H9 (cell line): ENCODE measurements at regions not wholly inside any gene's neighbourhood (a gene's known extent, or its start where the extent isn't known, plus 50 kb on each side); places are given as distances from the start of the nearest gene placed in this dataset.

Experiments used
- DNase-seq: peaks from one replicate; pipeline ENCODE4 v3.0.0-alpha.2; 2017
- H2AFZ ChIP-seq: one replicate; pipeline ENCODE4 v1.6.1; 2013; ENCODE audit warnings: mild to moderate bottlenecking, low read length, control low read depth, moderate library complexity
- H2AK5ac ChIP-seq: 2 replicates; pipeline ENCODE4 v1.6.1; 2013; ENCODE audit warnings: low read length, control low read depth, mixed read lengths; ENCODE audit not compliant: insufficient read length
- H2BK120ac ChIP-seq: one replicate; pipeline ENCODE4 v1.6.1; 2013; ENCODE audit warnings: low read depth, mild to moderate bottlenecking, low read length, control low read depth, inconsistent platforms; ENCODE audit not compliant: poor library complexity, severe bottlenecking
- H2BK12ac ChIP-seq: 2 replicates; pipeline ENCODE4 v1.6.1; 2013; ENCODE audit warnings: low read length, control low read depth, mixed read lengths, low read depth; ENCODE audit not compliant: insufficient read length
- H2BK15ac ChIP-seq: 2 replicates; pipeline ENCODE4 v1.6.1; 2013; ENCODE audit warnings: low read depth, low read length, control low read depth
- H2BK20ac ChIP-seq: one replicate; pipeline ENCODE4 v1.6.1; 2013; ENCODE audit warnings: low read depth, mild to moderate bottlenecking, low read length, control low read depth, inconsistent platforms; ENCODE audit not compliant: poor library complexity, severe bottlenecking
- H2BK5ac ChIP-seq: 2 replicates; pipeline ENCODE4 v1.6.1; 2013; ENCODE audit warnings: low read length, control low read depth, mixed read lengths; ENCODE audit not compliant: insufficient read length
- H3K14ac ChIP-seq: 2 replicates; pipeline ENCODE4 v1.6.1; 2013; ENCODE audit warnings: low read length, control low read depth; ENCODE audit not compliant: insufficient read depth
- H3K18ac ChIP-seq: 2 replicates; pipeline ENCODE4 v1.6.1; 2013; ENCODE audit warnings: low read depth, mild to moderate bottlenecking, mixed read lengths, low read length, control low read depth; ENCODE audit not compliant: insufficient read length
- H3K23ac ChIP-seq: 2 replicates; pipeline ENCODE4 v1.6.1; 2013; ENCODE audit warnings: low read length, control low read depth, mixed read lengths, low read depth; ENCODE audit not compliant: insufficient read length
- H3K23me2 ChIP-seq: 2 replicates; pipeline ENCODE4 v1.6.1; 2013; ENCODE audit warnings: low read depth, mild to moderate bottlenecking, mixed read lengths, low read length, control low read depth; ENCODE audit not compliant: insufficient read length, poor library complexity, severe bottlenecking
- H3K27ac ChIP-seq: 2 replicates; pipeline ENCODE4 v1.5.1; 2013; ENCODE audit warnings: low read length, control low read depth, mixed read lengths, low read depth; ENCODE audit not compliant: insufficient read length
- H3K27me3 ChIP-seq: 2 replicates; pipeline ENCODE4 v1.6.1; 2013; ENCODE audit warnings: low read length, control low read depth, inconsistent platforms; ENCODE audit not compliant: insufficient read depth
- H3K4ac ChIP-seq: 2 replicates; pipeline ENCODE4 v1.6.1; 2013; ENCODE audit warnings: low read depth, mild to moderate bottlenecking, control low read depth, inconsistent platforms, low read length, moderate library complexity
- H3K4me1 ChIP-seq: 2 replicates; pipeline ENCODE4 v1.6.1; 2013; ENCODE audit warnings: low read length, control low read depth, inconsistent platforms; ENCODE audit not compliant: insufficient read depth
- H3K4me2 ChIP-seq: 2 replicates; pipeline ENCODE4 v1.6.1; 2013; ENCODE audit warnings: low read length, control low read depth, mixed read lengths; ENCODE audit not compliant: insufficient read length, insufficient read depth
- H3K56ac ChIP-seq: 2 replicates; pipeline ENCODE4 v1.6.1; 2013; ENCODE audit warnings: low read depth, mild to moderate bottlenecking, mixed read lengths, low read length, control low read depth; ENCODE audit not compliant: insufficient read length
- H3K79me1 ChIP-seq: 2 replicates; pipeline ENCODE4 v1.6.1; 2013; ENCODE audit warnings: low read depth, mild to moderate bottlenecking, moderate library complexity, low read length, control low read depth, inconsistent platforms; ENCODE audit not compliant: insufficient read depth, poor library complexity, severe bottlenecking
- H3K79me2 ChIP-seq: 2 replicates; pipeline ENCODE4 v1.6.1; 2013; ENCODE audit warnings: low read length, control low read depth, inconsistent platforms; ENCODE audit not compliant: insufficient read depth
- H3K9ac ChIP-seq: 2 replicates; pipeline ENCODE4 v1.6.1; 2013; ENCODE audit warnings: low read length, control low read depth, mixed read lengths; ENCODE audit not compliant: insufficient read length; ENCODE audit errors: extremely low read depth
- H3K9me3 ChIP-seq: one replicate; pipeline ENCODE4 v1.6.1; 2013; ENCODE audit warnings: low read depth, low read length, inconsistent platforms; ENCODE audit not compliant: control insufficient read depth
- H3T11ph ChIP-seq: one replicate; pipeline ENCODE4 v1.6.1; 2013; ENCODE audit warnings: mild to moderate bottlenecking, low read length, control low read depth, inconsistent platforms
- H4K20me1 ChIP-seq: one replicate; pipeline ENCODE4 v1.6.1; 2013; ENCODE audit not compliant: control insufficient read depth, insufficient read length, insufficient read depth
- H4K5ac ChIP-seq: 2 replicates; pipeline ENCODE4 v1.6.1; 2013; ENCODE audit warnings: low read depth, mild to moderate bottlenecking, mixed read lengths, low read length, control low read depth; ENCODE audit not compliant: insufficient read length
- H4K8ac ChIP-seq: replicated peaks from 2 replicates; pipeline ENCODE4 v1.6.1; 2013; ENCODE audit warnings: low read length, control low read depth, mixed read lengths, low read depth; ENCODE audit not compliant: insufficient read length
- H4K91ac ChIP-seq: 2 replicates; pipeline ENCODE4 v1.6.1; 2013; ENCODE audit warnings: low read depth, mild to moderate bottlenecking, moderate library complexity, mixed read lengths, low read length, control low read depth; ENCODE audit not compliant: insufficient read length
- H3K27ac Mint-ChIP-seq, 3 experiments: 2 replicates in 2 of 3; 3 replicates in 1 of 3; pipeline ENCODE4 v1.8.0; 2020 to 2021; ENCODE audit warnings: mixed read lengths in 3 of 3, mild to moderate bottlenecking in 1 of 3, moderate library complexity in 1 of 3
- H3K27me3 Mint-ChIP-seq: 2 replicates; pipeline ENCODE4 v1.8.0; 2021; ENCODE audit warnings: low read depth, mild to moderate bottlenecking, moderate library complexity, mixed read lengths
- H3K36me3 Mint-ChIP-seq, 3 experiments: 2 replicates in 2 of 3; 3 replicates in 1 of 3; pipeline ENCODE4 v1.8.0; 2020 to 2021; ENCODE audit warnings: low read depth in 3 of 3, mixed read lengths in 3 of 3; ENCODE audit not compliant: insufficient read depth in 1 of 3
- H3K4me1 Mint-ChIP-seq, 2 experiments: 2 replicates each; pipeline ENCODE4 v1.8.0; 2020; ENCODE audit warnings: mixed read lengths in 2 of 2
- H3K4me3 Mint-ChIP-seq, 2 experiments: 2 replicates in 1 of 2; 3 replicates in 1 of 2; pipeline ENCODE4 v1.8.0; 2020 to 2021; ENCODE audit warnings: mild to moderate bottlenecking in 2 of 2, mixed read lengths in 2 of 2, moderate library complexity in 1 of 2
- H3K9me3 Mint-ChIP-seq, 2 experiments: 2 replicates in 1 of 2; 3 replicates in 1 of 2; pipeline ENCODE4 v1.8.0; 2020; ENCODE audit warnings: mild to moderate bottlenecking in 2 of 2, mixed read lengths in 2 of 2, moderate library complexity in 1 of 2
- CTCF ChIP-seq: fragments of 200-600 bp; sonication (generic); conservative IDR thresholded peaks from 3 replicates; pipeline ENCODE4 v1.8.0; 2021; ENCODE audit warnings: antibody characterized with exemption, mild to moderate bottlenecking
- WGBS: extraction: QIAGEN DNeasy Blood & Tissue Kit; methylation state at CpG from one replicate; pipeline ENCODE4 v1.1.7; 2013; ENCODE audit warnings: missing lambda C conversion rate, low lambda C conversion rate, mixed read lengths; ENCODE audit not compliant: insufficient read length; ENCODE audit errors: extremely low coverage; 5-methylcytosine and 5-hydroxymethylcytosine counted together

GRCh38 chr14:87066221-87066817 lies 926.7 kb downstream of the GALC start:
- Mint-ChIP-seq H3K9me3 (no peaks in the 10 kb centered on the region), H3K27ac (no peak overlapping the region; a peak in 1 of 7 replicates), H3K27me3 (no peaks in the 10 kb centered on the region), H3K36me3 (no peaks in the 10 kb centered on the region), H3K4me1 (no peaks in the 10 kb centered on the region), H3K4me3 (no peak overlapping the region)
- no peaks in the 10 kb centered on the region for H3K79me1 ChIP-seq
- no peaks in the 10 kb centered on the region for H4K20me1 ChIP-seq
- no peak for DNase-seq
- no peaks in the 10 kb centered on the region for H3K27me3 ChIP-seq
- H3K9me3 ChIP-seq = no peaks in the 10 kb centered on the region
- H2BK120ac ChIP-seq = no peak overlapping the region
- no peak overlapping the region for H2BK20ac ChIP-seq
- no peak overlapping the region for H2BK15ac ChIP-seq
- no peak overlapping the region for H3K9ac ChIP-seq
- H2AK5ac ChIP-seq = no peak overlapping the region
- no peak overlapping the region for H2BK5ac ChIP-seq
- H3K4me1 ChIP-seq = no peaks in the 10 kb centered on the region
- no peak overlapping the region for H3K56ac ChIP-seq
- H2AFZ ChIP-seq = no peak overlapping the region
- H3K4me2 ChIP-seq = no peak overlapping the region
- no peak overlapping the region for H3K23ac ChIP-seq
- H3T11ph ChIP-seq = no peak overlapping the region
- peak; percentile 65 for TF ChIP-seq CTCF
- no peak overlapping the region for H3K18ac ChIP-seq
- H3K14ac ChIP-seq = no peak overlapping the region
- no CpG with 5 or more reads among the region's 2 CpGs for WGBS
- no peak overlapping the region for H3K4ac ChIP-seq
- H3K23me2 ChIP-seq = no peaks in the 10 kb centered on the region
- no peaks in the 10 kb centered on the region for H3K79me2 ChIP-seq
- no peak overlapping the region for H2BK12ac ChIP-seq
- no peak overlapping the region for H4K8ac ChIP-seq
- no peak overlapping the region for H4K91ac ChIP-seq
- H4K5ac ChIP-seq = no peak overlapping the region
- no peak overlapping the region for H3K27ac ChIP-seq
